RWPE1 (cell line): ENCODE measurements at regions not wholly inside any gene's neighbourhood (a gene's known extent, or its start where the extent isn't known, plus 50 kb on each side); places are given as distances from the start of the nearest gene placed in this dataset.

Source experiments
- CTCF ChIA-PET: fragments of 350-600 bp; sonication (Branson Sonifier 250); formaldehyde crosslinking; extraction: SDS; loops from one replicate; lab custom pipeline; 2021; lab: Yijun Ruan, JAX
- POLR2A ChIA-PET: fragments of 400-600 bp; formaldehyde crosslinking; extraction: SDS; loops from one replicate; lab custom pipeline; 2020; ENCODE audit warnings: antibody characterized with exemption; ENCODE audit not compliant: low non-redundant PET; lab: Yijun Ruan, JAX
- DNase-seq: peaks from one replicate; pipeline ENCODE4 v3.0.0; 2012; ENCODE audit warnings: low spot score
- H3K27ac ChIP-seq: fragments of 450-650 bp; 2 replicates; pipeline ENCODE4 v1.5.1; 2017
- CTCF ChIP-seq: fragments of 450-650 bp; conservative IDR thresholded peaks from 2 replicates; pipeline ENCODE4 v1.5.1; 2017; ENCODE audit warnings: low read depth, mild to moderate bottlenecking

- no peak overlapping the region for H3K27ac ChIP-seq
- ChIA-PET POLR2A (no interaction called here), CTCF (interaction anchor here (0.6 kb wide), 1 partner anchor 86 kb away, joined by 4 read pairs; no protein-coding TSS in a partner anchor)
- TF ChIP-seq CTCF: no peak
- DNase-seq: no peak
Measured at GRCh38 chr16:73413091-73413829, 365.3 kb upstream of the ZFHX3 start.

GRCh38 chr16:73412416-73412815 lies 364.5 kb upstream of the ZFHX3 start:
- no peak for DNase-seq
- POLR2A ChIA-PET: no interaction called here
- CTCF ChIA-PET: no interaction called here
- H3K27ac ChIP-seq: no peak overlapping the region
- no peak for TF ChIP-seq CTCF

GRCh38 chr16:73408716-73409115 lies 360.8 kb upstream of the ZFHX3 start:
- no peak for TF ChIP-seq CTCF
- ChIA-PET POLR2A (no interaction called here), CTCF (no interaction called here)
- H3K27ac ChIP-seq: no peak overlapping the region
- no peak for DNase-seq

GRCh38 chr16:73408311-73408710 lies 360.4 kb upstream of the ZFHX3 start:
- no peak for DNase-seq
- ChIA-PET POLR2A (no interaction called here), CTCF (no interaction called here)
- TF ChIP-seq CTCF: no peak
- no peak overlapping the region for H3K27ac ChIP-seq

- H3K27ac ChIP-seq: no peak overlapping the region
- ChIA-PET CTCF (no interaction called here), POLR2A (no interaction called here)
- no peak for TF ChIP-seq CTCF
- DNase-seq: no peak
Measured at GRCh38 chr16:73405851-73406250, 357.9 kb upstream of the ZFHX3 start.

GRCh38 chr16:73404001-73404400 lies 356.1 kb upstream of the ZFHX3 start:
- POLR2A ChIA-PET: no interaction called here
- CTCF ChIA-PET: interaction anchor here (0.8 kb wide), 1 partner anchor 572 kb away, joined by 4 read pairs; no protein-coding TSS in a partner anchor
- TF ChIP-seq CTCF: no peak
- DNase-seq: no peak
- no peak overlapping the region for H3K27ac ChIP-seq
